MV-4-11 (cell line): ENCODE measurements at regions not wholly inside any gene's neighbourhood (a gene's known extent, or its start where the extent isn't known, plus 50 kb on each side); places are given as distances from the start of the nearest gene placed in this dataset.

Experiments used
- DNase-seq: peaks from one replicate; lab custom pipeline; 2025; lab: John Stamatoyannopoulos, UW

GRCh38 chr11:88231894-88232482 lies 56.7 kb upstream of the RAB38 start:
- peak; percentile 15 for DNase-seq

GRCh38 chr11:88229303-88229702 lies 54.1 kb upstream of the RAB38 start:
- no peak for DNase-seq
